DND-41 (cell line): ENCODE measurements at regions not wholly inside any gene's neighbourhood (a gene's known extent, or its start where the extent isn't known, plus 50 kb on each side); places are given as distances from the start of the nearest gene placed in this dataset.

Source experiments
- EZH2 ChIP-seq: IDR thresholded peaks from 3 replicates; pipeline ENCODE4 v1.6.1; 2012; ENCODE audit warnings: borderline replicate concordance, low read depth, mild to moderate bottlenecking, moderate library complexity, low read length, inconsistent platforms; ENCODE audit not compliant: severe bottlenecking
- TF ChIP-seq, protein P1 (sequence below): IDR thresholded peaks from 2 replicates; pipeline ENCODE4 v1.5.1; 2012; ENCODE audit warnings: borderline replicate concordance, low read length, moderate library complexity, mild to moderate bottlenecking; ENCODE audit not compliant: poor library complexity, severe bottlenecking; ENCODE audit errors: extremely low read depth

DNA sequence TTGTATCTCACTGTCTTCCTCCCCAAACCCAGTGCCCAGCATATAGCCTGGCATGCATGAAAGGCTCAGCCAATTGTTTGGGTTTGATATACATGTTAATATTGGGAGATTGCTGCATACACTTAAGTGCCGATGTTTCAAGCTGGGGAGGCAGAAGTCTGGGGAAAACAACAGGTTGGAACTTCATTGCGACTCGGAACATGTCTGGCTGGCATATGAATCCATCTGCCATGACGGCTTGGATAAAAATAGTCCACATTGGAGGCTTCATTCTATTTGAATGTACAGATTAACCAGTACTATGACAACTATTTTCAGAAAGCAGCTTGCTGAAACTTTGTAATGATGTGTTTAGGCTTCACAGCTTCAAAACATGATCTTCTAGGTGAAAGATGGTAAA is 261.0 kb downstream of the CDH26 start:
- TF ChIP-seq, protein P1, sequence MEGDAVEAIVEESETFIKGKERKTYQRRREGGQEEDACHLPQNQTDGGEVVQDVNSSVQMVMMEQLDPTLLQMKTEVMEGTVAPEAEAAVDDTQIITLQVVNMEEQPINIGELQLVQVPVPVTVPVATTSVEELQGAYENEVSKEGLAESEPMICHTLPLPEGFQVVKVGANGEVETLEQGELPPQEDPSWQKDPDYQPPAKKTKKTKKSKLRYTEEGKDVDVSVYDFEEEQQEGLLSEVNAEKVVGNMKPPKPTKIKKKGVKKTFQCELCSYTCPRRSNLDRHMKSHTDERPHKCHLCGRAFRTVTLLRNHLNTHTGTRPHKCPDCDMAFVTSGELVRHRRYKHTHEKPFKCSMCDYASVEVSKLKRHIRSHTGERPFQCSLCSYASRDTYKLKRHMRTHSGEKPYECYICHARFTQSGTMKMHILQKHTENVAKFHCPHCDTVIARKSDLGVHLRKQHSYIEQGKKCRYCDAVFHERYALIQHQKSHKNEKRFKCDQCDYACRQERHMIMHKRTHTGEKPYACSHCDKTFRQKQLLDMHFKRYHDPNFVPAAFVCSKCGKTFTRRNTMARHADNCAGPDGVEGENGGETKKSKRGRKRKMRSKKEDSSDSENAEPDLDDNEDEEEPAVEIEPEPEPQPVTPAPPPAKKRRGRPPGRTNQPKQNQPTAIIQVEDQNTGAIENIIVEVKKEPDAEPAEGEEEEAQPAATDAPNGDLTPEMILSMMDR: no peak
- TF ChIP-seq EZH2: no peak
